ENCODE measurements at regions not wholly inside any gene's neighbourhood (a gene's known extent, or its start where the extent isn't known, plus 50 kb on each side); places are given as distances from the start of the nearest gene placed in this dataset.
"Not testable (repeated sequence)": the region's sequence is repeated elsewhere in the genome, so short reads cannot be mapped to it uniquely, and the experiment has no call there.

DNA sequence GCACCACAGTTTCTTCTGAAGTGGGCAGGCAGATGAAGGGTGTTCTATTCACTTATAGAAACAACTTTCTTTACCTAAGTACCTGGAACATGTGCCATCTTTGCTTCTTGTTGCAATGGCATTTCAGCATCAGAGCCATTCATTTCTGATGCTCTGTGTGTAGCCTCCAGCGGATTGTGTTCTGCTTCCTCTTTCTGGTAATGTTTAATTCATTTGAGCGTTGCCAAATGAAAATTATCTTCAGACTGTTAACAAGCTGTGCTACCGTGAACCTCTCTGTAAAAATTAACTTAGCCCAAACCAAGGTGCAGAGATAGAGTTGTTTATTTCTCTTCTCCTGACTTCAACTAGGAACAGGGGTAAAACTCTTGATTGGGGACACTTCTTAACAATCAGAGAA, 302.0 kb downstream of the EDEM1 start:
- Histone ChIP-seq H3K27ac (ENCODE audit: low read length) (no peak overlapping the region), H3K36me3 (ENCODE audit: control insufficient read depth, insufficient read depth, low read length) (no peaks in the 10 kb centered on the region), H3K4me1 (ENCODE audit: control insufficient read depth, insufficient read depth, low read length) (no peaks in the 10 kb centered on the region), H3K27me3 (ENCODE audit: control insufficient read depth, insufficient read depth, low read length) (no peaks in the 10 kb centered on the region), H3K9me3 (replicated peaks; ENCODE audit: control insufficient read depth, low read depth, low read length) (no peaks in the 10 kb centered on the region), H3K4me3 (ENCODE audit: low read length) (no peak overlapping the region)
- WGBS (ENCODE audit: insufficient coverage), result no CpG with 5 or more reads among the region's 3 CpGs
- DNase-seq, result no peak

GRCh38 chr3:5494905-5495519, 307.5 kb downstream of the EDEM1 start:
- Histone ChIP-seq H3K27ac (ENCODE audit: low read length) (no peak overlapping the region), H3K4me3 (ENCODE audit: low read length) (no peak overlapping the region), H3K4me1 (ENCODE audit: control insufficient read depth, insufficient read depth, low read length) (no peaks in the 10 kb centered on the region), H3K27me3 (ENCODE audit: control insufficient read depth, insufficient read depth, low read length) (no peaks in the 10 kb centered on the region), H3K36me3 (ENCODE audit: control insufficient read depth, insufficient read depth, low read length) (no peaks in the 10 kb centered on the region), H3K9me3 (replicated peaks; ENCODE audit: control insufficient read depth, low read depth, low read length) (no peaks in the 10 kb centered on the region)
- peak; percentile 5 for DNase-seq
- WGBS (ENCODE audit: insufficient coverage), result 67% methylated on average over 1 of the region's 3 CpGs

- Histone ChIP-seq H3K27ac (ENCODE audit: low read length) (no peak overlapping the region), H3K4me1 (ENCODE audit: control insufficient read depth, insufficient read depth, low read length) (no peaks in the 10 kb centered on the region), H3K4me3 (ENCODE audit: low read length) (no peak overlapping the region), H3K36me3 (ENCODE audit: control insufficient read depth, insufficient read depth, low read length) (no peaks in the 10 kb centered on the region), H3K27me3 (ENCODE audit: control insufficient read depth, insufficient read depth, low read length) (no peaks in the 10 kb centered on the region), H3K9me3 (replicated peaks; ENCODE audit: control insufficient read depth, low read depth, low read length) (no peaks in the 10 kb centered on the region)
- no peak for DNase-seq
Measured at GRCh38 chr3:5497497-5497896, 310.0 kb downstream of the EDEM1 start.

- 83% methylated on average over 1 of the region's 2 CpGs for WGBS (ENCODE audit: insufficient coverage)
- Histone ChIP-seq H3K4me3 (ENCODE audit: low read length) (no peak overlapping the region), H3K9me3 (replicated peaks; ENCODE audit: control insufficient read depth, low read depth, low read length) (no peaks in the 10 kb centered on the region), H3K27me3 (ENCODE audit: control insufficient read depth, insufficient read depth, low read length) (no peaks in the 10 kb centered on the region), H3K4me1 (ENCODE audit: control insufficient read depth, insufficient read depth, low read length) (no peaks in the 10 kb centered on the region), H3K27ac (ENCODE audit: low read length) (no peak overlapping the region), H3K36me3 (ENCODE audit: control insufficient read depth, insufficient read depth, low read length) (no peaks in the 10 kb centered on the region)
- no peak for DNase-seq
Measured at GRCh38 chr3:5498981-5499380, 311.5 kb downstream of the EDEM1 start.

DNA sequence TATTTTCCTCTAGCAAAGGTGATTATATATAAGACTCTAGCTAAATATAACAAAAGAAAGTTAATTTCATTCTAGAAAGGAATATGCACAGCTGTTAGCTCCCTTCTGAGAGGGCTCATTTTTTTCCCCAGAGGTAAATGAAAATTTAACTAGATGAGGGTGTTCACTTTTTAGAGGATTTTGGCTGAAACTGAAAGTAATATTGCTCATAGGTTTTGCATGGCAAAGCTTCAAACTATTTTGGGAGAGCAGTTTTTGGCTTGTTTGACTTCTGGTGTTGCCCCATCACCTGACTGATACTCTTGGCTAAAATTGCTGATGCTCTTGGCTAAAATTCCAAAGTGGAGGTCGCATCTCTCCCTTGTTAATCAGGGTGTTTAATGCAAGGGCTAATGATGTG, 311.9 kb downstream of the EDEM1 start:
- Histone ChIP-seq H3K36me3 (ENCODE audit: control insufficient read depth, insufficient read depth, low read length) (no peaks in the 10 kb centered on the region), H3K27me3 (ENCODE audit: control insufficient read depth, insufficient read depth, low read length) (no peaks in the 10 kb centered on the region), H3K27ac (ENCODE audit: low read length) (no peak overlapping the region), H3K9me3 (replicated peaks; ENCODE audit: control insufficient read depth, low read depth, low read length) (no peaks in the 10 kb centered on the region), H3K4me1 (ENCODE audit: control insufficient read depth, insufficient read depth, low read length) (no peaks in the 10 kb centered on the region), H3K4me3 (ENCODE audit: low read length) (no peak overlapping the region)
- WGBS (ENCODE audit: insufficient coverage), result no CpG with 5 or more reads among the region's 1 CpG
- no peak for DNase-seq

DNA sequence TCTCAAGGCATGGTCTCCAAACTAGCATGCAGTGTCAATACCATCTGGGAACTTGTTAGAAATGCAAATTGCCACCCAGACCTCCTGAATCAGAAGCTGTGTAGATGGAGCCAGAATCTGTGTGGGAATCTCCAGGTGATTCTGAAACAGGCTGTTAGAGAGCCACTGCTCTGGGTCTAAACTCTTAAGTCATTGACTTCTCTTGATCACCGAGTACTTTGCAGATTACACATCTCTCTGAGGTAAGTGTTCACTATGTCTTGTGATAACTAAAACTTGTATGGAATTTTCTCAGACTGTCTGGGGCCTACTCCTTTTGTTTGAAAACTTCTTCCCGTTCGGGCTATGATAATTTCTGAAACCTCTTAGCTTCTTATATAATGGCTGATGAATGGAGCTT, 315.6 kb downstream of the EDEM1 start:
- no peak for DNase-seq
- no peak overlapping the region for H3K4me3 ChIP-seq (ENCODE audit: low read length)
- no peaks in the 10 kb centered on the region for H3K36me3 ChIP-seq (ENCODE audit: control insufficient read depth, insufficient read depth, low read length)
- H3K4me1 ChIP-seq (ENCODE audit: control insufficient read depth, insufficient read depth, low read length), result no peaks in the 10 kb centered on the region
- H3K9me3 ChIP-seq (replicated peaks; ENCODE audit: control insufficient read depth, low read depth, low read length), result no peaks in the 10 kb centered on the region
- H3K27ac ChIP-seq (ENCODE audit: low read length), result no peak overlapping the region
- no peaks in the 10 kb centered on the region for H3K27me3 ChIP-seq (ENCODE audit: control insufficient read depth, insufficient read depth, low read length)
- no CpG with 5 or more reads among the region's 3 CpGs for WGBS (ENCODE audit: insufficient coverage)

GRCh38 chr3:5504135-5504534, 316.6 kb downstream of the EDEM1 start:
- Histone ChIP-seq H3K27me3 (ENCODE audit: control insufficient read depth, insufficient read depth, low read length) (no peaks in the 10 kb centered on the region), H3K36me3 (ENCODE audit: control insufficient read depth, insufficient read depth, low read length) (no peaks in the 10 kb centered on the region), H3K4me3 (ENCODE audit: low read length) (no peak overlapping the region), H3K9me3 (replicated peaks; ENCODE audit: control insufficient read depth, low read depth, low read length) (peaks cover 4% of the 10 kb centered on the region), H3K27ac (ENCODE audit: low read length) (no peak overlapping the region), H3K4me1 (ENCODE audit: control insufficient read depth, insufficient read depth, low read length) (no peaks in the 10 kb centered on the region)
- no peak for DNase-seq
- WGBS (ENCODE audit: insufficient coverage), result 60% methylated on average over 2 of the region's 5 CpGs

- no peak for DNase-seq
- Histone ChIP-seq H3K36me3 (ENCODE audit: control insufficient read depth, insufficient read depth, low read length) (no peaks in the 10 kb centered on the region), H3K4me3 (ENCODE audit: low read length) (no peak overlapping the region), H3K27me3 (ENCODE audit: control insufficient read depth, insufficient read depth, low read length) (no peaks in the 10 kb centered on the region), H3K27ac (ENCODE audit: low read length) (no peak overlapping the region), H3K4me1 (ENCODE audit: control insufficient read depth, insufficient read depth, low read length) (no peaks in the 10 kb centered on the region), H3K9me3 (replicated peaks; ENCODE audit: control insufficient read depth, low read depth, low read length) (peaks cover 7% of the 10 kb centered on the region)
- 61% methylated on average over 3 of the region's 3 CpGs for WGBS (ENCODE audit: insufficient coverage)
Measured at GRCh38 chr3:5505163-5505562, 317.7 kb downstream of the EDEM1 start.

DNA sequence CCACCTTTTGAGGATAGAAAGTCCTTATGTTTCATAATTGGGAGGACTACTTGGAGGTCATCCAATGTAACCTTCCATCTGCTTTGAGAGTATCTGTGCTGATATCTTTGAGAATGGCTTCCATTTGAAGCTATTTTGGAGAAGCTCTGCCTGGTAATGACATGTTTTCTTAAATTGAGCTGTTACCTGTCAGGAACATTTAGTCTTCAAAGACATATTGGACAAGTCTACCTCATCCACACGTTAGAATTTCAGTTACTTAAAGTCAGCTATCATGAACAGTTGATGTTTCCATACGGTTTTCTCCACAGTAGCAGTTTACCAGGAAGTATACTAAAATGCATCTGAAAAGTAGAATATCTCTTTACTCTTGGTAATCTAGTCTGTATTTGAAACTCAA, 318.5 kb downstream of the EDEM1 start:
- no peak for DNase-seq
- H3K27ac ChIP-seq (ENCODE audit: low read length), result no peak overlapping the region
- H3K4me3 ChIP-seq (ENCODE audit: low read length), result no peak overlapping the region
- H3K4me1 ChIP-seq (ENCODE audit: control insufficient read depth, insufficient read depth, low read length), result no peaks in the 10 kb centered on the region
- H3K9me3 ChIP-seq (replicated peaks; ENCODE audit: control insufficient read depth, low read depth, low read length), result peaks cover 12% of the 10 kb centered on the region
- no peaks in the 10 kb centered on the region for H3K36me3 ChIP-seq (ENCODE audit: control insufficient read depth, insufficient read depth, low read length)
- WGBS (ENCODE audit: insufficient coverage), result no CpG with 5 or more reads among the region's 2 CpGs
- no peaks in the 10 kb centered on the region for H3K27me3 ChIP-seq (ENCODE audit: control insufficient read depth, insufficient read depth, low read length)

- H3K9me3 ChIP-seq (replicated peaks; ENCODE audit: control insufficient read depth, low read depth, low read length), result peaks cover 15% of the 10 kb centered on the region
- not testable (repeated sequence) for H3K4me3 ChIP-seq (ENCODE audit: low read length); DNase-seq; H3K27me3 ChIP-seq (ENCODE audit: control insufficient read depth, insufficient read depth, low read length); H3K4me1 ChIP-seq (ENCODE audit: control insufficient read depth, insufficient read depth, low read length); H3K27ac ChIP-seq (ENCODE audit: low read length); H3K36me3 ChIP-seq (ENCODE audit: control insufficient read depth, insufficient read depth, low read length)
- 33% methylated on average over 1 of the region's 3 CpGs for WGBS (ENCODE audit: insufficient coverage)
Measured at GRCh38 chr3:5508860-5509259, 321.4 kb downstream of the EDEM1 start.

DNA sequence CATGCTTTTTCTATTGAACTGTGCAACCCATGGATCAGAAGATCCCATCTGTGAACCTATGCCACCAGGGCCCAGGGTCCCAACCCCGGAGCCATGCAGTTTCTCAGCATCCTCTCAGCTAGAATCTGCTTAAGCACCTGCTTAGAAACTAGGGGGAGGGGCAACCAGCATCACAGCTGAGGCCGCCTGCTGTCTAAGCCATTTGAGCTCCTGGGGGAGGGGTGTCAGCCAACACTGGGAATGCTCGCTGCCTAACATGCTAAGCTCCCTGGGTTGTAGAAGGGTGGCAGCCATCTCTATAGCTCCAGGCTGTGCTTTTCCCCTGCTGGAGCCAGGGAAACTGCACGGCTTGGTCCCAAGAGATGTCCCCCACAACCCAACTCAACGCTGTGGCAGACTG, 322.8 kb downstream of the EDEM1 start:
- Histone ChIP-seq H3K4me3 (ENCODE audit: low read length) (no peak overlapping the region), H3K9me3 (replicated peaks; ENCODE audit: control insufficient read depth, low read depth, low read length) (peaks cover 18% of the 10 kb centered on the region), H3K4me1 (ENCODE audit: control insufficient read depth, insufficient read depth, low read length) (no peaks in the 10 kb centered on the region), H3K27ac (ENCODE audit: low read length) (no peak overlapping the region), H3K36me3 (ENCODE audit: control insufficient read depth, insufficient read depth, low read length) (no peaks in the 10 kb centered on the region), H3K27me3 (ENCODE audit: control insufficient read depth, insufficient read depth, low read length) (no peaks in the 10 kb centered on the region)
- 68% methylated on average over 4 of the region's 5 CpGs for WGBS (ENCODE audit: insufficient coverage)
- no peak for DNase-seq

Data from muscle of leg (tissue), 3 donors.